Breast epithelium (tissue), 4 donors: ENCODE measurements at regions not wholly inside any gene's neighbourhood (a gene's known extent, or its start where the extent isn't known, plus 50 kb on each side); places are given as distances from the start of the nearest gene placed in this dataset.
"Not testable (repeated sequence)": the region's sequence is repeated elsewhere in the genome, so short reads cannot be mapped to it uniquely, and the experiment has no call there.

Source experiments
- DNase-seq, 2 donors: peaks; one replicate each; pipeline ENCODE4 v3.0.0-alpha.2; 2019; ENCODE audit warnings: low spot score in 2 of 2
- H3K27ac ChIP-seq, 2 donors: fragments of 200-600 bp; sonication (generic) in 1 of 2; one replicate each; pipeline ENCODE4 v1.5.1; 2016 to 2019; ENCODE audit warnings: mild to moderate bottlenecking in 1 of 2
- H3K27me3 ChIP-seq, 2 donors: fragments of 200-600 bp; sonication (generic) in 1 of 2; one replicate each; pipeline versions ENCODE4 v1.5.1 to v1.6.0; 2017 to 2019; ENCODE audit warnings: control low read depth in 1 of 2, mild to moderate bottlenecking in 1 of 2
- H3K36me3 ChIP-seq: fragments of 200-600 bp; one replicate; pipeline ENCODE4 v1.5.1; 2019
- H3K4me1 ChIP-seq, 2 donors: fragments of 200-600 bp; sonication (generic); one replicate each; pipeline ENCODE4 v1.5.1; 2016 to 2019; ENCODE audit warnings: control low read depth in 1 of 2
- H3K4me3 ChIP-seq, 3 donors: fragments of 200-600 bp; sonication (generic); 1 replicate in 2 of 3; 2 replicates in 1 of 3; pipeline ENCODE4 v1.5.1; 2016 to 2019; ENCODE audit warnings: mild to moderate bottlenecking in 3 of 3, moderate library complexity in 2 of 3
- H3K9me3 ChIP-seq, 2 donors: fragments of 200-600 bp; sonication (generic) in 1 of 2; one replicate each; pipeline ENCODE4 v1.5.1; 2016 to 2019; ENCODE audit warnings: control low read depth in 1 of 2
- intact Hi-C: fragments of 100-400 bp; cut with DNase I; formaldehyde crosslinking; loops from one replicate; pipeline ENCODE4 v1.15.1; 2023; ENCODE audit warnings: low total_unique reads

DNA sequence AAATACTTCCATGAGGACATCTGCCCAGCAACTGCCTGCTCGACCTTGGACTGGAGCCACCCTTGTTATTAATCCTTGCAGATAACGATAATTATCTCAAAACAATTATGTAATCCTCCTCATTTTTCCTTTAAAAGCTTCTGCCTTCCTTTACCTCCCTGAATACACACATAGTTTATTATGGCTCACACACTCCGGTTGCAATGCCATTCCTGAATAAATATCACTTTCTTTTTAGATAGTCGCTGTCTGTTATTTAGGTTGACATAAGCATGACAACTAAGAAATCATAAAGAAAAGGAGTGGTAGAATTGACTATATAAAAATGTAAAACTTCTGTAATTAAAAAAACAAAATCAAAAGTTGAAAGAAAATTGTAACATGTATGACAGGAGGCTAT is 64.8 kb downstream of the B4GALT7 start:
- H3K36me3 ChIP-seq, DNase-seq, H3K27ac ChIP-seq, H3K4me3 ChIP-seq, H3K27me3 ChIP-seq, H3K4me1 ChIP-seq, intact Hi-C loops, H3K9me3 ChIP-seq: not testable (repeated sequence)

- H3K4me1 ChIP-seq, H3K9me3 ChIP-seq, H3K27me3 ChIP-seq, intact Hi-C loops, H3K36me3 ChIP-seq, H3K27ac ChIP-seq, H3K4me3 ChIP-seq, DNase-seq: not testable (repeated sequence)
Observed at GRCh38 chr5:177665172-177665571, 65.2 kb downstream of the B4GALT7 start.

DNA sequence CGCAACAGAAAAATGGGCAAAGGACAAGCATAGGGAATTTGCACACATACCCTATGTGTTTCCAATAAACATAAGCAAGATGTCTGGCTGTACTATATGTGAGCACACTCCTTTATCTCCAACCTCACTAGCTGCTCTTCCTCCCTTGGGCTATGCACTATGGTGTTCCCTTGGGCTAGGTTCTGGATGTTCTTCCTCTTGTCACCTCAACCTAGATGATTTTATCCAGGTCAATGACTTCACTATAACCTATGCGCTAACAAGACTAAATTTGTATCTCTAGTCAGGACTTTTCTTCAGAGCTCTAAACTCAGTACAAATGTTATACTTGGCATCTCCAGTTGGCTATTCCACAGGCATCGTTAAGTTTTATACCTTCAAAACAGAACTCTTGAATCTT is 66.0 kb downstream of the B4GALT7 start:
- H3K27ac ChIP-seq, H3K36me3 ChIP-seq, H3K4me1 ChIP-seq, H3K27me3 ChIP-seq, DNase-seq, H3K4me3 ChIP-seq, H3K9me3 ChIP-seq, intact Hi-C loops: not testable (repeated sequence)

DNA sequence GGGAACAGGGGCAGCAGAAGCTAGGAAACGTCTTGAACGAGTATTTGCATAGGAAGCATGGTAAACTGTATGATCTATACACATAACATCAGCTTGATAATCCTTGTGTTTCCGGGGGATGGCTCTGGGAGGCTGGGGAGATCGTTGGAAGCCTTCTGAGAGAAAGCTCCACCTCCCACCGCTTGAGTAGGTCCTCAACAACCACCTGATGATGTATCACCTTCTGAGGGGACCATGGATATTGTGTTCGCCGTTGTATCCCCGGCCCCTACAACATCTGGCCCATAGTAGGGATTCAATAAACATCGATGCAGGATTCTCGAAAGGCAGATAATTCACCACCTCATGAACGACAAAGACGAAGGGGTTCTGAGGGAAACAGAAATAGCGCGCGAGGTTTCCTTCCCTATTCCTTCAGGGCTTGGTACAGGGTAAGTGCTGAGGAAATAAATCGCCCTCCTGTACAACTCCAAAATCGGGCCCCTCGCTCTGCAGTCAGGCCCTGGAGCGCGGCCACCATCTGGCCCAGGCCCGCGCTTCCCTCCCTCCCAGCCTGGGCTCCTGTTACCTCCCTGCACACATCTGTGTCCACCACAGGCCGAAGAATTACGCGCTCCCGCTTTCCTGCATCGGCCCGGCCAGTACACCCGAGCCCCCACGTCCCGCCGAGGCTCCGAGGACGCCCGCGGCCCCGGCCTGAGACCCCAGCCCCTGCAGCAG is 71.3 kb downstream of the B4GALT7 start:
- DNase-seq, H3K4me1 ChIP-seq, H3K27me3 ChIP-seq, H3K36me3 ChIP-seq, H3K27ac ChIP-seq, intact Hi-C loops, H3K9me3 ChIP-seq: not testable (repeated sequence)
- H3K4me3 ChIP-seq, result peak overlapping the region; percentile 21 to 58 (median 32)

GRCh38 chr5:177671755-177672690 is 72.1 kb downstream of the B4GALT7 start:
- peak; percentile 29 to 52 for DNase-seq
- H3K27ac ChIP-seq, result peak overlapping the region in 1 of 2 donors; percentile 55

More at GRCh38 chr5:177671755-177672690, 72.1 kb downstream of the B4GALT7 start:
- H3K4me1 ChIP-seq, H3K36me3 ChIP-seq, H3K27me3 ChIP-seq, intact Hi-C loops, H3K9me3 ChIP-seq: not testable (repeated sequence)
- peak overlapping the region; percentile 43 to 83 (median 55) for H3K4me3 ChIP-seq
